ENCODE measurements at regions not wholly inside any gene's neighbourhood (a gene's known extent, or its start where the extent isn't known, plus 50 kb on each side); places are given as distances from the start of the nearest gene placed in this dataset.

GRCh38 chr18:43581936-43582519 is 304.7 kb upstream of the SYT4 start:
- TF ChIP-seq, protein P1, sequence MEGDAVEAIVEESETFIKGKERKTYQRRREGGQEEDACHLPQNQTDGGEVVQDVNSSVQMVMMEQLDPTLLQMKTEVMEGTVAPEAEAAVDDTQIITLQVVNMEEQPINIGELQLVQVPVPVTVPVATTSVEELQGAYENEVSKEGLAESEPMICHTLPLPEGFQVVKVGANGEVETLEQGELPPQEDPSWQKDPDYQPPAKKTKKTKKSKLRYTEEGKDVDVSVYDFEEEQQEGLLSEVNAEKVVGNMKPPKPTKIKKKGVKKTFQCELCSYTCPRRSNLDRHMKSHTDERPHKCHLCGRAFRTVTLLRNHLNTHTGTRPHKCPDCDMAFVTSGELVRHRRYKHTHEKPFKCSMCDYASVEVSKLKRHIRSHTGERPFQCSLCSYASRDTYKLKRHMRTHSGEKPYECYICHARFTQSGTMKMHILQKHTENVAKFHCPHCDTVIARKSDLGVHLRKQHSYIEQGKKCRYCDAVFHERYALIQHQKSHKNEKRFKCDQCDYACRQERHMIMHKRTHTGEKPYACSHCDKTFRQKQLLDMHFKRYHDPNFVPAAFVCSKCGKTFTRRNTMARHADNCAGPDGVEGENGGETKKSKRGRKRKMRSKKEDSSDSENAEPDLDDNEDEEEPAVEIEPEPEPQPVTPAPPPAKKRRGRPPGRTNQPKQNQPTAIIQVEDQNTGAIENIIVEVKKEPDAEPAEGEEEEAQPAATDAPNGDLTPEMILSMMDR (IDR thresholded peaks at IDR 0.05) = no peak
- TF ChIP-seq POLR2A (IDR thresholded peaks at IDR 0.05) = no peak
- TF ChIP-seq EP300 (IDR thresholded peaks at IDR 0.05) = no peak
- TF ChIP-seq POLR2AphosphoS5 (IDR thresholded peaks at IDR 0.05) = no peak

Measured in suprapubic skin (tissue), 4 donors.